Stimulated activated CD4-positive, alpha-beta T cell treated with anti-CD3 and anti-CD28 coated beads, Interleukin-15, amount 100 ng/mL, for 1 hour (primary cell): ENCODE measurements at regions not wholly inside any gene's neighbourhood (a gene's known extent, or its start where the extent isn't known, plus 50 kb on each side); places are given as distances from the start of the nearest gene placed in this dataset.
"Not testable (repeated sequence)": the region's sequence is repeated elsewhere in the genome, so short reads cannot be mapped to it uniquely, and the experiment has no call there.

Source experiments
- DNase-seq, 2 donors: peaks; one replicate each; pipeline ENCODE4 v3.0.0-alpha.2; 2020; ENCODE audit warnings: low read depth in 1 of 2, low spot score in 1 of 2

GRCh38 chr9:126056312-126057021 is 270.2 kb upstream of the MVB12B start:
- DNase-seq, result no peak

- DNase-seq, result no peak
Observed at GRCh38 chr9:126057121-126057825, 269.4 kb upstream of the MVB12B start.

GRCh38 chr9:126058011-126058531 is 268.6 kb upstream of the MVB12B start:
- no peak for DNase-seq

GRCh38 chr9:126058591-126058990 is 268.0 kb upstream of the MVB12B start:
- no peak for DNase-seq

GRCh38 chr9:126061575-126061974 is 265.1 kb upstream of the MVB12B start:
- DNase-seq, result no peak

GRCh38 chr9:126062158-126062886 is 264.3 kb upstream of the MVB12B start:
- no peak for DNase-seq

GRCh38 chr9:126063326-126063725 is 263.3 kb upstream of the MVB12B start:
- no peak for DNase-seq

GRCh38 chr9:126066131-126066530 is 260.5 kb upstream of the MVB12B start:
- DNase-seq, result no peak

- no peak for DNase-seq
Observed at GRCh38 chr9:126067031-126067734, 259.4 kb upstream of the MVB12B start.

- DNase-seq, result no peak
Observed at GRCh38 chr9:126068534-126069230, 257.9 kb upstream of the MVB12B start.

GRCh38 chr9:126069400-126069955 is 257.2 kb upstream of the MVB12B start:
- DNase-seq, result no peak

- no peak for DNase-seq
Observed at GRCh38 chr9:126070058-126070655, 256.5 kb upstream of the MVB12B start.

- DNase-seq, result no peak
Observed at GRCh38 chr9:126071076-126071750, 255.4 kb upstream of the MVB12B start.

- DNase-seq, result not testable (repeated sequence)
Observed at GRCh38 chr9:126077656-126078055, 249.0 kb upstream of the MVB12B start.

- DNase-seq, result no peak
Observed at GRCh38 chr9:126080641-126081040, 246.0 kb upstream of the MVB12B start.

GRCh38 chr9:126081746-126082145 is 244.9 kb upstream of the MVB12B start:
- no peak for DNase-seq

GRCh38 chr9:126084008-126084407 is 242.6 kb upstream of the MVB12B start:
- no peak for DNase-seq

- DNase-seq, result no peak
Observed at GRCh38 chr9:126084696-126085095, 241.9 kb upstream of the MVB12B start.

GRCh38 chr9:126085170-126085569 is 241.5 kb upstream of the MVB12B start:
- DNase-seq, result no peak
